Heart left ventricle (tissue), 16 donors: ENCODE measurements at regions not wholly inside any gene's neighbourhood (a gene's known extent, or its start where the extent isn't known, plus 50 kb on each side); places are given as distances from the start of the nearest gene placed in this dataset.
"Not testable (repeated sequence)": the region's sequence is repeated elsewhere in the genome, so short reads cannot be mapped to it uniquely, and the experiment has no call there.

Experiments
- ATAC-seq, 4 donors: fragments of 200-7000 bp; cut with Tn5 transposase; one replicate each; pipeline ENCODE4 v1.9.1; 2020 to 2022; ENCODE audit warnings: moderate library complexity in 4 of 4, mild to moderate bottlenecking in 3 of 4, moderate number of reproducible peaks in 1 of 4
- DNase-seq, 5 donors: peaks; one replicate each; pipeline ENCODE4 v3.0.0-alpha.2; 2020
- H3K27ac ChIP-seq, 12 donors: fragments of 200-600 bp; sonication (generic) in 4 of 12; one replicate each; pipeline versions ENCODE4 v1.5.0 to v1.8.0; 2016 to 2022; ENCODE audit warnings: mild to moderate bottlenecking in 2 of 12
- H3K27me3 ChIP-seq, 9 donors: fragments of 200-600 bp; sonication (generic) in 2 of 9; one replicate each; pipeline versions ENCODE4 v1.5.1 to v1.8.0; 2016 to 2022; ENCODE audit warnings: mild to moderate bottlenecking in 3 of 9
- H3K36me3 ChIP-seq, 9 donors: fragments of 200-600 bp; sonication (generic) in 2 of 9; one replicate each; pipeline versions ENCODE4 v1.5.0 to v1.8.0; 2018 to 2022; ENCODE audit warnings: mild to moderate bottlenecking in 2 of 9
- H3K4me1 ChIP-seq, 12 donors: fragments of 200-600 bp; sonication (generic) in 4 of 12; one replicate each; pipeline versions ENCODE4 v1.5.0 to v1.8.0; 2016 to 2022; ENCODE audit warnings: mild to moderate bottlenecking in 3 of 12
- H3K4me3 ChIP-seq, 12 donors: fragments of 200-600 bp; sonication (generic) in 4 of 12; one replicate each; pipeline versions ENCODE4 v1.5.0 to v1.8.0; 2017 to 2022; ENCODE audit warnings: mild to moderate bottlenecking in 9 of 12, moderate library complexity in 4 of 12
- H3K9me3 ChIP-seq, 12 donors: fragments of 200-600 bp; sonication (generic) in 4 of 12; one replicate each; pipeline versions ENCODE4 v1.5.0 to v1.8.0; 2016 to 2022; ENCODE audit warnings: mild to moderate bottlenecking in 1 of 12
- POLR2A ChIP-seq, 2 donors: fragments of 450-650 bp; IDR thresholded peaks; one replicate each; pipeline ENCODE4 v1.6.1; 2017; ENCODE audit warnings: antibody characterized with exemption in 2 of 2, mild to moderate bottlenecking in 2 of 2, moderate library complexity in 2 of 2
- WGBS, 4 donors: extraction: QIAGEN DNeasy Blood & Tissue Kit in 2 of 4; methylation state at CpG; one replicate each; pipeline versions ENCODE4 v1.1.5 to v1.1.7; 2013 to 2018; 5-methylcytosine and 5-hydroxymethylcytosine counted together
- intact Hi-C, 10 donors: fragments of 100-400 bp; cut with DNase I; formaldehyde crosslinking; loops; one replicate each; pipeline versions ENCODE4 v1.11.1 to v1.14.2; 2022
- TF ChIP-seq, protein P1 (sequence below), 12 donors: fragments of 200-600 bp; sonication (generic) in 4 of 12; IDR thresholded peaks; one replicate each; pipeline versions ENCODE4 v1.5.0 to v1.8.0; 2018 to 2022; ENCODE audit warnings: antibody characterized with exemption in 12 of 12, mild to moderate bottlenecking in 5 of 12
- donor health status: ischemic (EF 13 %, LVEDD 7.1; RV severe dilation, severe dysfunction).
- donor health status: healthy with polysubstance abuse.
- donor health status: DM: no; HTN: yes; CAD: no.
- donor health status: DM: no; HTN: no; CAD: no.
- donor health status: ischemic (EF 25% LVEDD 6.9; RV normal size, moderate dysfunction).
- donor health status: ischemic (EF 25% LVEDD 5.7; RV mildly dilated, moderate dysfunction).
- donor health status: healthy.
- donor health status: DM: yes; HTN: yes; CAD: no.
- donor health status: ischemic (EF 35%, LVEDD 5.7; RV mildly dilated, moderate dysfunction).
- donor health status: nonischemic (EF 11% LVEDD 7.7; RV severe dilation, severe dysfunction).
- donor health status: DM: yes; HTN: yes; CAD: no.
- donor health status: PGD.
- donor health status: ischemic (EF 29% LVEDD 5.4; RV normal size, mild dysfunction).
- donor health status: nonischemic (EF 23%, LVEDD 6.1; RV moderate dilation, normal function).

DNA sequence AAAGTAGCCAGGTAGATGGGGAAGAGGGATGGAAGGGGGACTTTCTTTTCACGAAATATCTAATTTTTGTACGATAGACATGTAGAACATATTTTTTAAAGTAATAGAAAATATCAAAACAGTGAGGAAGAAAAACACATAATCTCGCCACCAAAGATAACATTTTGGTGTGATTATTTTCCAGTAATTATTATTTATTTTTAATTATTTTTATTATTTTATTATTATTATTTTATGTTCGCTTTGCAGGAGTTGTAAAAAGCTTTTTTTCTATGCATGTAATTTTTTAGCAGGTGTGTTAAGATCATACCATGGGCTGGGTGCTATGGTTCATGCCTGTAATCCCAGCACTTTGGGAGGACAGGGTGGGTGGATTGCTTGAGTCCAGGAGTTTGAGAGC lies 85.6 kb upstream of the CCND2 start:
- Histone ChIP-seq H3K36me3 (no peaks in the 10 kb centered on the region), H3K27ac (no peak overlapping the region), H3K4me3 (no peak overlapping the region), H3K27me3 (peaks cover 0 to 10% (median 0%) of the 10 kb centered on the region in 9 donors), H3K9me3 (peaks cover 0 to 10% (median 0%) of the 10 kb centered on the region in 12 donors), H3K4me1 (no peaks in the 10 kb centered on the region)
- no peak for DNase-seq
- WGBS, 4 donors, result 84 to 93% (median 88%) methylated on average over 4 of the region's 4 CpGs
- no peak for ATAC-seq
- TF ChIP-seq, protein P1, sequence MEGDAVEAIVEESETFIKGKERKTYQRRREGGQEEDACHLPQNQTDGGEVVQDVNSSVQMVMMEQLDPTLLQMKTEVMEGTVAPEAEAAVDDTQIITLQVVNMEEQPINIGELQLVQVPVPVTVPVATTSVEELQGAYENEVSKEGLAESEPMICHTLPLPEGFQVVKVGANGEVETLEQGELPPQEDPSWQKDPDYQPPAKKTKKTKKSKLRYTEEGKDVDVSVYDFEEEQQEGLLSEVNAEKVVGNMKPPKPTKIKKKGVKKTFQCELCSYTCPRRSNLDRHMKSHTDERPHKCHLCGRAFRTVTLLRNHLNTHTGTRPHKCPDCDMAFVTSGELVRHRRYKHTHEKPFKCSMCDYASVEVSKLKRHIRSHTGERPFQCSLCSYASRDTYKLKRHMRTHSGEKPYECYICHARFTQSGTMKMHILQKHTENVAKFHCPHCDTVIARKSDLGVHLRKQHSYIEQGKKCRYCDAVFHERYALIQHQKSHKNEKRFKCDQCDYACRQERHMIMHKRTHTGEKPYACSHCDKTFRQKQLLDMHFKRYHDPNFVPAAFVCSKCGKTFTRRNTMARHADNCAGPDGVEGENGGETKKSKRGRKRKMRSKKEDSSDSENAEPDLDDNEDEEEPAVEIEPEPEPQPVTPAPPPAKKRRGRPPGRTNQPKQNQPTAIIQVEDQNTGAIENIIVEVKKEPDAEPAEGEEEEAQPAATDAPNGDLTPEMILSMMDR (IDR thresholded peaks at IDR 0.05), result no peak
- TF ChIP-seq POLR2A (IDR thresholded peaks at IDR 0.05), result no peak
- intact Hi-C loops, result no loop called here

DNA sequence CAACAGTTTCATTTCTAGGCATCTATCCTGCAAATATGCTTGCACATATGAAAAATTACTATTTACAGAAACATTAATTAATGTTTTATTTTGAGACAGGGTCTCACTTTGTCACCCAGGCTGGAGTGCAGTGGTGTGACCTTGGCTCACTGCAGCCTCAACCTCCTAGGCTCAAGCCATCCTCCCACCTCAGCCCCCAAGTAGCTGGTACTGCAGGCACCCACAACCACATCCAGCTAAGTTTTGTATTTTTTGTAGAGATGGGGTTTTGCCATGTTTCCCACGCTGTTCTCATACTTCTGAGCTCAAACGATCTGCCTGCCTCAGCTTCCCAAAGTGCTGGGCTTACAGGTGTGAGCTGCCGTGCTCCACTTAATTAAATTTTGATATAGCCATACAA lies 86.2 kb upstream of the CCND2 start:
- H3K36me3 ChIP-seq, DNase-seq, intact Hi-C loops, H3K27me3 ChIP-seq, ATAC-seq, H3K4me3 ChIP-seq, H3K4me1 ChIP-seq, H3K27ac ChIP-seq: not testable (repeated sequence)
- peaks cover 0 to 14% (median 0%) of the 10 kb centered on the region in 12 donors for H3K9me3 ChIP-seq
- 45 to 58% (median 53%) methylated on average over 3 of the region's 3 CpGs for WGBS, 4 donors

DNA sequence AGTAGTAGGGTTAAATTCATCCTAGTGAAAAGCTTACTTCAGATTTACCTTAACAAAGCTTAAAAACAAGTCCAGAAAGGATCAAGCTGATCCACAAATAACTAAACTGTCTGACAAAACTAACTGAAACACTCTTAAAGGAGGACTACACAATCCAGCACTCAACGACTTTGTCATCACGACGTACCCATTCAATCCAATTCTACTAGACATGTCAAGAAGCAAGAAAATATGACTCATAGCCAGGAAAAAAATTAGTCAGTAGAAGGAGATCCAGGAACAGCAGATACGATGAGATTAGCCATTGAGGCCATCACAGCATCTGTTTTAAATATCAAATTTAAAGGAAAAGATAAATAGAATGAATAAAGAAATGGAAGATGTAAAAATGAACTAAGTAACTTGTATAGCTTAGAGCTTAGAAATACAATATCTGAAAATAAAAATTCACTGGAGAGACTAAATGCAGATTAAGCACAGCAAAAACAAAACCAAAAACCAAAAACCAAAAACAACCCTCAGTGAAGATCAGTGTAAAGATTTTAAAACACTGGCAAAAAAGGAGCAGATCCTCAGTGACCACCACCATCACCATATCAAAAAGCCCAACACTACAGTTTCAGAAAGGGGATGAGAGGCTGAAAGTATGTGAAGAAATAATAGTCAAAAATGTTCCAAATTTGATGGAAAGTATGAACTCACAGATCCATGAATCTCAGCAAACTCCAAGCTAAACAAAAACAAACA lies 95.0 kb upstream of the CCND2 start:
- intact Hi-C loops, result no loop called here
- no peak for TF ChIP-seq POLR2A (IDR thresholded peaks at IDR 0.05)
- TF ChIP-seq, protein P1 (IDR thresholded peaks at IDR 0.05), result no peak
- Histone ChIP-seq H3K4me3 (no peak overlapping the region), H3K4me1 (no peaks in the 10 kb centered on the region), H3K9me3 (peaks cover 0 to 13% (median 0%) of the 10 kb centered on the region in 12 donors), H3K27me3 (peaks cover 0 to 9% (median 0%) of the 10 kb centered on the region in 9 donors), H3K36me3 (no peaks in the 10 kb centered on the region), H3K27ac (no peak overlapping the region)
- DNase-seq, result no peak
- WGBS, 4 donors, result 67 to 83% (median 80%) methylated on average over 4 of the region's 4 CpGs
- ATAC-seq, result no peak

DNA sequence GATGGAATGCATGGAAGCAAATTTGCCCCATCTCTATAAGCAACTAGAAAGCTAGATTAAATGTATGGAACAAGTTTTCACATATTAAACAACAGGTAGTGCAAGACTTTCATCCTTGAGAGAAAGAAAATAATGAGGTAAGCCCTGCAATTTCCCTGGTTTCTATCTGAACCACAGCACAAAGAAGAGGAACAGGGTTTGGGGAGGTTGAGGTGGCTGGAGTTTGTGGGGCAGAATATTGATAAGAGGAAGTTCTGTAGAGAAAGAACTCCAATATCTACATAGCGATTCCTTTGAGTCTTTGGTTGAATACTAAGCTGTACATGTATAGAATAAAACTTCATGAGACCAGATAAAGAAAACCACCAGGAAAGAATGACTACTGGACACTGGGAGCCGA lies 96.3 kb upstream of the CCND2 start:
- Histone ChIP-seq H3K36me3 (no peaks in the 10 kb centered on the region), H3K4me3 (no peak overlapping the region), H3K9me3 (peaks cover 0 to under 1% (median 0%) of the 10 kb centered on the region in 12 donors), H3K27me3 (peaks cover 0 to 9% (median 0%) of the 10 kb centered on the region in 9 donors), H3K4me1 (no peaks in the 10 kb centered on the region), H3K27ac (no peak overlapping the region)
- DNase-seq (no peak), ATAC-seq (no peak)
- intact Hi-C loops, result no loop called here
- 90 to 93% (median 91%) methylated on average over 2 of the region's 2 CpGs for WGBS, 4 donors
- TF ChIP-seq, protein P1 (IDR thresholded peaks at IDR 0.05), result no peak
- no peak for TF ChIP-seq POLR2A (IDR thresholded peaks at IDR 0.05)

DNA sequence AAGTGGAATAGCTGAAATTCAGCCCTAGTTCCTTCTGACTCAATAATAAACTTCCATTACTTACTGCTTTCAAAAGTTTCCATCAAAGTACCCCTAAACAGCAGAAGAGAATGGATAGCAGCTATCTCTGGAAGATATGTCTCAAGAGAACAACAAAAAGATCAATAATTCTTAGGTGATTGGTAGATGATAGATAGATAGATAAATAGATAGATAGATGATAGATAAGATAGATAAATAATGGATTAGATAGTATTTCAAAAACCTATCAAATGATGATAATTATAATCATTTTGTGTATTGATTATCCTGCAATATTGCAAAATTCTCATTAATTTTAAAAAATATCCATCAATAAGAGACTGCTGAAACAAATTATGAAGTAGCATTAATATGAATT lies 97.4 kb upstream of the CCND2 start:
- no peak for ATAC-seq
- intact Hi-C loops, result no loop called here
- Histone ChIP-seq H3K4me1 (no peaks in the 10 kb centered on the region), H3K36me3 (no peaks in the 10 kb centered on the region), H3K9me3 (no peaks in the 10 kb centered on the region), H3K27ac (no peak overlapping the region), H3K4me3 (no peak overlapping the region), H3K27me3 (peaks cover 0 to 9% (median 0%) of the 10 kb centered on the region in 9 donors)
- DNase-seq, result no peak
- TF ChIP-seq, protein P1 (IDR thresholded peaks at IDR 0.05), result no peak
- no peak for TF ChIP-seq POLR2A (IDR thresholded peaks at IDR 0.05)
